ENCODE measurements at regions not wholly inside any gene's neighbourhood (a gene's known extent, or its start where the extent isn't known, plus 50 kb on each side); places are given as distances from the start of the nearest gene placed in this dataset.

DNA sequence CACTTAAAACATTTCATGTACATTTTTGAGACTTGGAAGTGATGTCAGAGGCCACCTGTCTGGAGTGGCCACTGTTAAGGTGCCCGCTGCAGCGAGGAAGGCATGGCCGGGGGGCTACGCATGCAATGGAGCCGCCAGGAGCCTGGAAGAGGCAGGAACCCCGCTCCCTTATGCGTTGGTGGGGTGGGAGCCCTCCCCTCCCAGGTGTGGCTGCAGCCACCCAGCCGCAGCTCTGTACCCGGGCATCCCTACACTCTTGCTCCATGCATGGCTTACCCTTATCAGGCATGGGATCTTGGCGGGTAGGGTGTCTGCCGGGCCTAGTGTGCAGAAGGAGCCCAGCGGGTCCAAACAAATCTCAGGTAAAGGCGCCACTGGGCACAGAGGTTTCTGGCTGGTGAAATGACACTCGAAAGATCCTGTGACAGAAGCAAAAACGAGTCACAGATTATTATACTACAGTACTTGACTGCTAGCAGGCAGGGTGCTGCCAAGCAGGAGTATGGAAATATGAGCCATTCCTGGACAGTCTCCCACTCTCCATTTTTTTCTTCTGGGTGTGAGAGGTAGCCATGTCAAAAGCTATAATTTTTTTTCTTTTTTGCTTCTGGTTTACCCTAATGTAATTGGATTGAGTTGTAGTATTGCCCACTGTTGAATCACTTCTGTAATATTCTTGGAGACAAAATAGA lies 1606.3 kb upstream of the MIR17HG start:
- Histone ChIP-seq H3K36me3 (no peaks in the 10 kb centered on the region), H3K4me1 (no peaks in the 10 kb centered on the region), H3K4me3 (no peak overlapping the region), H3K27ac (no peak overlapping the region), H3K9me3 (no peaks in the 10 kb centered on the region), H3K27me3 (no peaks in the 10 kb centered on the region)
- no peak for DNase-seq (ENCODE audit: low spot score in 2 of 2)
- TF ChIP-seq POLR2A (IDR thresholded peaks at IDR 0.05) = no peak
- TF ChIP-seq, protein P1, sequence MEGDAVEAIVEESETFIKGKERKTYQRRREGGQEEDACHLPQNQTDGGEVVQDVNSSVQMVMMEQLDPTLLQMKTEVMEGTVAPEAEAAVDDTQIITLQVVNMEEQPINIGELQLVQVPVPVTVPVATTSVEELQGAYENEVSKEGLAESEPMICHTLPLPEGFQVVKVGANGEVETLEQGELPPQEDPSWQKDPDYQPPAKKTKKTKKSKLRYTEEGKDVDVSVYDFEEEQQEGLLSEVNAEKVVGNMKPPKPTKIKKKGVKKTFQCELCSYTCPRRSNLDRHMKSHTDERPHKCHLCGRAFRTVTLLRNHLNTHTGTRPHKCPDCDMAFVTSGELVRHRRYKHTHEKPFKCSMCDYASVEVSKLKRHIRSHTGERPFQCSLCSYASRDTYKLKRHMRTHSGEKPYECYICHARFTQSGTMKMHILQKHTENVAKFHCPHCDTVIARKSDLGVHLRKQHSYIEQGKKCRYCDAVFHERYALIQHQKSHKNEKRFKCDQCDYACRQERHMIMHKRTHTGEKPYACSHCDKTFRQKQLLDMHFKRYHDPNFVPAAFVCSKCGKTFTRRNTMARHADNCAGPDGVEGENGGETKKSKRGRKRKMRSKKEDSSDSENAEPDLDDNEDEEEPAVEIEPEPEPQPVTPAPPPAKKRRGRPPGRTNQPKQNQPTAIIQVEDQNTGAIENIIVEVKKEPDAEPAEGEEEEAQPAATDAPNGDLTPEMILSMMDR (IDR thresholded peaks at IDR 0.05) = no peak
- no peak for TF ChIP-seq POLR2AphosphoS5 (IDR thresholded peaks at IDR 0.05)
- intact Hi-C loops (cut with DNase I; ENCODE audit: low total_unique reads) = no loop called here

DNA sequence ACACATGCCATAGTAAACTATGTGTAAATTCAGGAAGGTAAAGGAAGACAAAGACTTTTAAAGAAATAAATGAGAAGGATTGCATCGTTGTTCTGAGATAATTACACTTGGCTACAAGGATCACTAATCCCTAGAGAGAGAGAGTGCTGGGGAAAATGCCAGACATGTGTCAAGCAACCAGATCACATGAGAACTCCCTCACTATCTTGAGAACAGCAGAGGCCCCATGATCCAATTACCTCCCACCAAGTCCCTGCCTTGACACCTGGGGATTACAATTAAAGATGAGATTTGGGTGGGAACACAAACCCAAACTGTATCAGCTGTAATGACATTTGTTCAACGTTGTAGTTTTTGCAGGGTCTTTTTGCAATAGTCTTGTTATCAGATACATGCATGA lies 1600.9 kb upstream of the MIR17HG start:
- no peak overlapping the region for H3K4me3 ChIP-seq
- intact Hi-C loops (cut with DNase I; ENCODE audit: low total_unique reads) = no loop called here
- TF ChIP-seq POLR2AphosphoS5 (IDR thresholded peaks at IDR 0.05) (no peak), POLR2A (IDR thresholded peaks at IDR 0.05) (no peak)
- TF ChIP-seq, protein P1 (IDR thresholded peaks at IDR 0.05) = no peak
- H3K27ac ChIP-seq = no peak overlapping the region
- H3K9me3 ChIP-seq = no peaks in the 10 kb centered on the region
- H3K27me3 ChIP-seq = no peaks in the 10 kb centered on the region
- DNase-seq (ENCODE audit: low spot score in 2 of 2) = no peak
- H3K4me1 ChIP-seq = no peaks in the 10 kb centered on the region
- H3K36me3 ChIP-seq = no peaks in the 10 kb centered on the region

- Histone ChIP-seq H3K27me3 (no peaks in the 10 kb centered on the region), H3K36me3 (no peaks in the 10 kb centered on the region), H3K9me3 (no peaks in the 10 kb centered on the region), H3K4me1 (no peaks in the 10 kb centered on the region), H3K4me3 (no peak overlapping the region), H3K27ac (no peak overlapping the region)
- no peak for DNase-seq (ENCODE audit: low spot score in 2 of 2)
- TF ChIP-seq POLR2AphosphoS5 (IDR thresholded peaks at IDR 0.05) (no peak), POLR2A (IDR thresholded peaks at IDR 0.05) (no peak)
- TF ChIP-seq, protein P1 (IDR thresholded peaks at IDR 0.05) = no peak
- intact Hi-C loops (cut with DNase I; ENCODE audit: low total_unique reads) = no loop called here
Measured at GRCh38 chr13:89748716-89749115, 1598.8 kb upstream of the MIR17HG start.

- H3K27ac ChIP-seq = no peak overlapping the region
- H3K4me3 ChIP-seq = no peak overlapping the region
- no peaks in the 10 kb centered on the region for H3K9me3 ChIP-seq
- no peaks in the 10 kb centered on the region for H3K4me1 ChIP-seq
- intact Hi-C loops (cut with DNase I; ENCODE audit: low total_unique reads) = no loop called here
- no peaks in the 10 kb centered on the region for H3K27me3 ChIP-seq
- H3K36me3 ChIP-seq = no peaks in the 10 kb centered on the region
- TF ChIP-seq POLR2A (IDR thresholded peaks at IDR 0.05) = no peak
- TF ChIP-seq, protein P1 (IDR thresholded peaks at IDR 0.05) = no peak
- no peak for TF ChIP-seq POLR2AphosphoS5 (IDR thresholded peaks at IDR 0.05)
- DNase-seq (ENCODE audit: low spot score in 2 of 2) = no peak
Measured at GRCh38 chr13:89749888-89750287, 1597.6 kb upstream of the MIR17HG start.

DNA sequence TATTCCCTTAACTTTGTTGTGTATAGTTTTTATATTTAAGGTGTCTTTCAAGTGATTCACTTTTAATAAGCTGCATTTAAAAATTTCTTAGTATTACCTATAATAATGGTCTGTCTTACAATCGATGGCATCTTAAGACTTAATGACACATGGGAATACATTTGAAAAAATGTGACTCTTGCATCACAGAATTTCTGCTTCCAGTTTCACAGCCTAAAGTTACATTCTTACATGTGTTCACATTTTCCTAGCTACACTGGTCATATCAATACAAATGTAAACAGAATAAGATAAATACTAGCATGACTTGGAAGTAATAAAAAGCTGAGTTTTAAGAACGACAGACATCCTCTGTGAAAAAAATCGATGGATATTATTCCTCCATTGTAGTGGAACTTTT lies 1597.1 kb upstream of the MIR17HG start:
- TF ChIP-seq, protein P1 (IDR thresholded peaks at IDR 0.05) = no peak
- TF ChIP-seq POLR2AphosphoS5 (IDR thresholded peaks at IDR 0.05) = no peak
- no peak for TF ChIP-seq POLR2A (IDR thresholded peaks at IDR 0.05)
- Histone ChIP-seq H3K27ac (no peak overlapping the region), H3K9me3 (no peaks in the 10 kb centered on the region), H3K4me1 (no peaks in the 10 kb centered on the region), H3K36me3 (no peaks in the 10 kb centered on the region), H3K27me3 (no peaks in the 10 kb centered on the region), H3K4me3 (no peak overlapping the region)
- intact Hi-C loops (cut with DNase I; ENCODE audit: low total_unique reads) = no loop called here
- DNase-seq (ENCODE audit: low spot score in 2 of 2) = no peak
